Loucy (cell line): ENCODE measurements at regions not wholly inside any gene's neighbourhood (a gene's known extent, or its start where the extent isn't known, plus 50 kb on each side); places are given as distances from the start of the nearest gene placed in this dataset.

Source experiments
- CTCF ChIP-seq: fragments of 200-600 bp; sonication (generic); conservative IDR thresholded peaks from 2 replicates; pipeline ENCODE4 v1.5.1; 2014; ENCODE audit warnings: mild to moderate bottlenecking, antibody characterized with exemption, low read length
- EZH2phosphoT487 ChIP-seq: fragments of 200-600 bp; IDR thresholded peaks from 2 replicates; pipeline ENCODE4 v1.6.1; 2018; ENCODE audit warnings: antibody characterized with exemption, mild to moderate bottlenecking, moderate library complexity, borderline replicate concordance

GRCh38 chr18:51345848-51346391, 148.4 kb upstream of the MEX3C start:
- TF ChIP-seq CTCF (no peak), EZH2phosphoT487 (no peak)
